H1 (cell line): ENCODE measurements at regions not wholly inside any gene's neighbourhood (a gene's known extent, or its start where the extent isn't known, plus 50 kb on each side); places are given as distances from the start of the nearest gene placed in this dataset.

Source experiments
- CTCF ChIA-PET: fragments of 300-600 bp; sonication (Branson Sonifier 250); formaldehyde crosslinking; loops from one replicate; lab custom pipeline; 2021; ENCODE audit not compliant: partially characterized antibody; lab: Charles Lee
- POLR2A ChIA-PET: fragments of 300-600 bp; sonication (Branson Sonifier 250); formaldehyde crosslinking; loops from one replicate; lab custom pipeline; 2021; ENCODE audit warnings: inconsistent platforms; ENCODE audit not compliant: partially characterized antibody; lab: Charles Lee
- DNase-seq, 2 experiments: peaks; one replicate each; pipeline versions ENCODE4 v3.0.0 to v3.0.0-alpha.2; 2010 to 2022; ENCODE audit warnings: low spot score in 2 of 2, low read depth in 1 of 2, mixed read lengths in 1 of 2
- FAIRE-seq: peaks from 2 replicates; lab custom pipeline; 2011; peaks lifted over from hg19 to GRCh38; lab: Jason Lieb, UNC
- H2AFZ ChIP-seq: 2 replicates; pipeline ENCODE4 v1.8.1; 2012; ENCODE audit warnings: low read length, inconsistent platforms
- H2AK5ac ChIP-seq: 2 replicates; pipeline ENCODE4 v1.6.1; 2013; ENCODE audit warnings: low read depth, low read length
- H2BK120ac ChIP-seq: replicated peaks from 2 replicates; pipeline ENCODE3; 2013; ENCODE audit warnings: low read depth, low read length, inconsistent platforms
- H2BK12ac ChIP-seq: 2 replicates; pipeline ENCODE4 v1.6.1; 2013; ENCODE audit warnings: low read depth, low read length
- H2BK15ac ChIP-seq: 2 replicates; pipeline ENCODE4 v1.6.1; 2013; ENCODE audit warnings: low read length
- H2BK20ac ChIP-seq: 2 replicates; pipeline ENCODE4 v1.6.1; 2013; ENCODE audit warnings: low read length
- H2BK5ac ChIP-seq: 2 replicates; pipeline ENCODE4 v1.6.1; 2013; ENCODE audit warnings: low read depth, low read length
- H3K14ac ChIP-seq: 2 replicates; pipeline ENCODE4 v1.6.1; 2013; ENCODE audit warnings: inconsistent platforms; ENCODE audit not compliant: insufficient read length
- H3K18ac ChIP-seq: 2 replicates; pipeline ENCODE4 v1.6.1; 2013; ENCODE audit warnings: low read length; ENCODE audit errors: extremely low read depth
- H3K23ac ChIP-seq: 2 replicates; pipeline ENCODE4 v1.6.1; 2013; ENCODE audit warnings: inconsistent platforms; ENCODE audit not compliant: insufficient read length
- H3K23me2 ChIP-seq: 2 replicates; pipeline ENCODE4 v1.6.1; 2013; ENCODE audit warnings: low read depth, low read length
- H3K27ac ChIP-seq: 2 replicates; pipeline ENCODE4 v1.6.1; 2011; ENCODE audit warnings: low read depth, low read length, inconsistent platforms
- H3K27me3 ChIP-seq, 4 experiments: replicated peaks in 1 of 4; 1 replicate in 1 of 4; 2 replicates in 3 of 4; pipeline versions ENCODE4 v1.6.1 to v1.8.1; 2011 to 2013; ENCODE audit warnings: low read length in 3 of 4, mild to moderate bottlenecking in 3 of 4, inconsistent platforms in 2 of 4, mixed read lengths in 2 of 4, moderate library complexity in 1 of 4; ENCODE audit not compliant: control insufficient read depth in 3 of 4, insufficient read depth in 3 of 4; ENCODE audit errors: extremely low read depth in 1 of 4
- H3K36me3 ChIP-seq, 4 experiments: 2 replicates each; pipeline versions ENCODE4 v1.6.1 to v1.8.1; 2011 to 2013; ENCODE audit warnings: mild to moderate bottlenecking in 4 of 4, low read length in 3 of 4, moderate library complexity in 2 of 4, control low read depth in 1 of 4, inconsistent platforms in 1 of 4; ENCODE audit not compliant: insufficient read depth in 4 of 4, control insufficient read depth in 2 of 4
- H3K4ac ChIP-seq: replicated peaks from 2 replicates; pipeline ENCODE3; 2013; ENCODE audit warnings: low read length, low read depth, mixed read lengths, inconsistent platforms; ENCODE audit not compliant: insufficient read length
- H3K4me1 ChIP-seq, 4 experiments: replicated peaks in 1 of 4; 1 replicate in 1 of 4; 2 replicates in 3 of 4; pipeline versions ENCODE4 v1.6.1 to v1.8.1; 2011 to 2013; ENCODE audit warnings: low read length in 3 of 4, inconsistent platforms in 2 of 4, mixed read lengths in 1 of 4; ENCODE audit not compliant: insufficient read depth in 4 of 4, control insufficient read depth in 3 of 4
- H3K4me2 ChIP-seq, 2 experiments: 2 replicates each; pipeline versions ENCODE4 v1.6.1 to v1.8.1; 2011 to 2013; ENCODE audit warnings: low read depth in 2 of 2, low read length in 2 of 2, control low read depth in 1 of 2, inconsistent platforms in 1 of 2, mild to moderate bottlenecking in 1 of 2; ENCODE audit not compliant: insufficient read depth in 1 of 2
- H3K4me3 ChIP-seq, 4 experiments: fragments of 200-600, 300-600 bp in 1 of 4; sonication (generic), shearing (Covaris generic), sonication (Bioruptor Twin) in 1 of 4; 2 replicates each; pipeline versions ENCODE4 v1.5.1 to v1.8.1; 2011 to 2016; ENCODE audit warnings: low read length in 4 of 4, low read depth in 3 of 4, control low read depth in 2 of 4, inconsistent platforms in 2 of 4, mild to moderate bottlenecking in 2 of 4, mixed read lengths in 1 of 4, moderate library complexity in 1 of 4; ENCODE audit not compliant: insufficient read depth in 2 of 4; ENCODE audit errors: extremely low read depth in 1 of 4
- H3K56ac ChIP-seq: replicated peaks from 2 replicates; pipeline ENCODE3; 2013; ENCODE audit warnings: low read depth, mild to moderate bottlenecking, mixed read lengths, low read length, inconsistent platforms; ENCODE audit not compliant: insufficient read length
- H3K79me1 ChIP-seq: 2 replicates; pipeline ENCODE4 v1.6.1; 2013; ENCODE audit warnings: low read depth, low read length, control low read depth
- H3K79me2 ChIP-seq, 2 experiments: 2 replicates each; pipeline versions ENCODE4 v1.6.1 to v1.8.1; 2012 to 2013; ENCODE audit warnings: low read length in 2 of 2, mild to moderate bottlenecking in 2 of 2, inconsistent platforms in 1 of 2; ENCODE audit not compliant: insufficient read depth in 2 of 2, control insufficient read depth in 1 of 2
- H3K9ac ChIP-seq, 4 experiments: replicated peaks in 1 of 4; 1 replicate in 1 of 4; 2 replicates in 3 of 4; pipeline versions ENCODE4 v1.6.1 to v1.8.1; 2011 to 2013; ENCODE audit warnings: low read depth in 3 of 4, low read length in 3 of 4, control low read depth in 2 of 4, mild to moderate bottlenecking in 2 of 4, moderate library complexity in 2 of 4, inconsistent platforms in 1 of 4; ENCODE audit errors: extremely low read depth in 1 of 4
- H3K9me3 ChIP-seq, 2 experiments: 2 replicates each; pipeline versions ENCODE4 v1.6.1 to v1.8.1; 2012 to 2013; ENCODE audit warnings: mild to moderate bottlenecking in 2 of 2, moderate library complexity in 2 of 2, control low read depth in 1 of 2, inconsistent platforms in 1 of 2, low read depth in 1 of 2, low read length in 1 of 2, mixed read lengths in 1 of 2; ENCODE audit not compliant: insufficient read depth in 2 of 2
- H4K20me1 ChIP-seq, 2 experiments: replicated peaks in 1 of 2; 2 replicates each; pipeline versions ENCODE3 to v1.8.1; 2011 to 2013; ENCODE audit warnings: inconsistent platforms in 2 of 2, low read length in 2 of 2, mild to moderate bottlenecking in 1 of 2; ENCODE audit not compliant: insufficient read depth in 2 of 2, control insufficient read depth in 1 of 2
- H4K5ac ChIP-seq: 2 replicates; pipeline ENCODE4 v1.6.1; 2013; ENCODE audit warnings: low read length, low read depth, mixed read lengths, inconsistent platforms; ENCODE audit not compliant: insufficient read length
- H4K8ac ChIP-seq: 2 replicates; pipeline ENCODE4 v1.8.0; 2013; ENCODE audit warnings: mild to moderate bottlenecking, moderate library complexity, low read length, inconsistent platforms; ENCODE audit not compliant: insufficient read depth; ENCODE audit errors: extremely low read depth
- H4K91ac ChIP-seq: replicated peaks from 2 replicates; pipeline ENCODE3; 2013; ENCODE audit warnings: low read length, mixed read lengths, inconsistent platforms; ENCODE audit not compliant: insufficient read length
- HDAC2 ChIP-seq, 2 experiments: fragments of 300-600 bp in 1 of 2; sonication (generic) in 1 of 2; IDR thresholded peaks; 2 replicates each; pipeline ENCODE4 v1.6.1; 2011 to 2012; ENCODE audit warnings: low read depth in 2 of 2, low read length in 2 of 2, mild to moderate bottlenecking in 2 of 2, moderate library complexity in 2 of 2, borderline replicate concordance in 1 of 2, inconsistent platforms in 1 of 2
- KDM4A ChIP-seq: IDR thresholded peaks from one replicate; pipeline ENCODE4 v1.7.1; 2012; ENCODE audit warnings: low read depth, mild to moderate bottlenecking, moderate library complexity, low read length, inconsistent platforms; ENCODE audit not compliant: severe bottlenecking
- NRF1 ChIP-seq: IDR thresholded peaks from 2 replicates; pipeline ENCODE4 v1.6.1; 2011; ENCODE audit warnings: mild to moderate bottlenecking, low read depth, low read length, improper control_type of control experiment
- SIN3A ChIP-seq, 2 experiments: IDR thresholded peaks in 1 of 2; conservative IDR thresholded peaks in 1 of 2; 2 replicates each; pipeline ENCODE4 v1.6.1; 2011 to 2012; ENCODE audit warnings: low read length in 2 of 2, improper control_type of control experiment in 1 of 2, low read depth in 1 of 2, mild to moderate bottlenecking in 1 of 2
- WGBS, 2 experiments: shearing (Covaris generic) in 1 of 2; methylation state at CpG; one replicate each; pipeline versions ENCODE4 v1.1.6 to v1.1.7; 2013 to 2015; ENCODE audit warnings: low lambda C conversion rate in 2 of 2, mixed read lengths in 2 of 2, inconsistent platforms in 1 of 2, low coverage in 1 of 2, missing lambda C conversion rate in 1 of 2; ENCODE audit not compliant: insufficient replicate concordance in 2 of 2, insufficient coverage in 1 of 2, insufficient read length in 1 of 2; ENCODE audit errors: extremely low coverage in 1 of 2, missing lambda C conversion rate in 1 of 2; 5-methylcytosine and 5-hydroxymethylcytosine counted together

GRCh38 chr10:28841625-28842024 is 164.3 kb downstream of the BAMBI start:
- no peak for TF ChIP-seq NRF1
- TF ChIP-seq HDAC2 (IDR thresholded peaks at IDR 0.05; ENCODE audit: borderline replicate concordance in 1 of 2, low read depth in 2 of 2, low read length in 2 of 2): no peak
- TF ChIP-seq SIN3A (conservative IDR thresholded peaks at IDR 0.05 in 1 of 2, IDR thresholded peaks at IDR 0.05 in 1 of 2; ENCODE audit: low read depth in 1 of 2, low read length in 2 of 2): no peak
- TF ChIP-seq KDM4A: no peak
- H3K14ac ChIP-seq: no peak overlapping the region
- H2BK20ac ChIP-seq: no peak overlapping the region
- H3K4me2 ChIP-seq: no peak overlapping the region
- FAIRE-seq (no peak), DNase-seq (no peak)
- no peak overlapping the region for H2BK12ac ChIP-seq
- H3K36me3 ChIP-seq: no peaks in the 10 kb centered on the region
- no peaks in the 10 kb centered on the region for H3K4me1 ChIP-seq
- no peaks in the 10 kb centered on the region for H3K27me3 ChIP-seq
- H3K79me1 ChIP-seq: no peaks in the 10 kb centered on the region
- H3K4me3 ChIP-seq: no peak overlapping the region
- H2BK5ac ChIP-seq: no peak overlapping the region
- no peak overlapping the region for H3K4ac ChIP-seq
- H3K9me3 ChIP-seq: 0 out of 4 replicates have a peak, but pooled peaks cover 0 to 5% of the 10 kb centered on the region in 2 experiments
- H4K8ac ChIP-seq: no peak overlapping the region
- no peak overlapping the region for H2BK15ac ChIP-seq
- H4K5ac ChIP-seq: no peak overlapping the region
- H3K23me2 ChIP-seq: no peaks in the 10 kb centered on the region; the same call in 1 of the 2 replicates
- WGBS, 2 experiments: 88% methylated on average over 2 of the region's 2 CpGs; no CpG with 5 or more reads in 1 of the 2 experiments
- H3K27ac ChIP-seq: no peak overlapping the region
- no peak overlapping the region for H2AK5ac ChIP-seq
- H3K9ac ChIP-seq: no peak overlapping the region
- no peak overlapping the region for H3K23ac ChIP-seq
- H3K56ac ChIP-seq: no peak overlapping the region
- ChIA-PET POLR2A (no interaction called here), CTCF (interaction anchor here (1.1 kb wide), 1 partner anchor 417 kb away, joined by 3 read pairs; no protein-coding TSS in a partner anchor)
- H3K18ac ChIP-seq: no peak overlapping the region
- no peak overlapping the region for H4K91ac ChIP-seq
- no peak overlapping the region for H2AFZ ChIP-seq
- no peaks in the 10 kb centered on the region for H4K20me1 ChIP-seq
- H2BK120ac ChIP-seq: no peak overlapping the region
- no peaks in the 10 kb centered on the region for H3K79me2 ChIP-seq
